ENCODE measurements at regions not wholly inside any gene's neighbourhood (a gene's known extent, or its start where the extent isn't known, plus 50 kb on each side); places are given as distances from the start of the nearest gene placed in this dataset.

DNA sequence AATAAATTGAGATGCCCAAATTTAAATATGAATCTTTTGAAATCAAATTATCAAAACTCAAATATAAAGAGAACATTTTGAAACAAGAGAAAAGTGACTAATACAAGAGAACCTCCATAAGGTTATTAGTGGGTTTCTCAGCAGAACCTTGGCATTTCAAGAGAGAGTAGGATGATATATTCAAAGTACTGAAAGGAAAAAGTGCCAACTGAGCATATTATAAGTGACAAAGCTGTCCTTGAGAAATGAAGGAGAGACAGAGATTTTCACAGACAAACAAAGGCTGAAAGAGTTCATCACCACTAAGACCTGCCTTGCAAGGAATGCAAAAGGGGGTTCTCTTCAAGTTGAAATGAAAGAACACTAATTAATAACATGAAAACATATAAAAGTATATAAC is 366.0 kb downstream of the HINT1 start:
- TF ChIP-seq, protein P1, sequence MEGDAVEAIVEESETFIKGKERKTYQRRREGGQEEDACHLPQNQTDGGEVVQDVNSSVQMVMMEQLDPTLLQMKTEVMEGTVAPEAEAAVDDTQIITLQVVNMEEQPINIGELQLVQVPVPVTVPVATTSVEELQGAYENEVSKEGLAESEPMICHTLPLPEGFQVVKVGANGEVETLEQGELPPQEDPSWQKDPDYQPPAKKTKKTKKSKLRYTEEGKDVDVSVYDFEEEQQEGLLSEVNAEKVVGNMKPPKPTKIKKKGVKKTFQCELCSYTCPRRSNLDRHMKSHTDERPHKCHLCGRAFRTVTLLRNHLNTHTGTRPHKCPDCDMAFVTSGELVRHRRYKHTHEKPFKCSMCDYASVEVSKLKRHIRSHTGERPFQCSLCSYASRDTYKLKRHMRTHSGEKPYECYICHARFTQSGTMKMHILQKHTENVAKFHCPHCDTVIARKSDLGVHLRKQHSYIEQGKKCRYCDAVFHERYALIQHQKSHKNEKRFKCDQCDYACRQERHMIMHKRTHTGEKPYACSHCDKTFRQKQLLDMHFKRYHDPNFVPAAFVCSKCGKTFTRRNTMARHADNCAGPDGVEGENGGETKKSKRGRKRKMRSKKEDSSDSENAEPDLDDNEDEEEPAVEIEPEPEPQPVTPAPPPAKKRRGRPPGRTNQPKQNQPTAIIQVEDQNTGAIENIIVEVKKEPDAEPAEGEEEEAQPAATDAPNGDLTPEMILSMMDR (IDR thresholded peaks at IDR 0.05; ENCODE audit: low read depth, low read length, missing control alignments): no peak
- no peak for DNase-seq (ENCODE audit: low read depth)
- in situ Hi-C loops (cut with HindIII; ENCODE audit: low sequenced_read_pairs): no loop called here
- H3K4me3 ChIP-seq (ENCODE audit: low read depth, low read length): no peak overlapping the region

- TF ChIP-seq, protein P1 (IDR thresholded peaks at IDR 0.05; ENCODE audit: low read depth, low read length, missing control alignments): no peak
- no peak for DNase-seq (ENCODE audit: low read depth)
- H3K4me3 ChIP-seq (ENCODE audit: low read depth, low read length): no peak overlapping the region
- in situ Hi-C loops (cut with HindIII; ENCODE audit: low sequenced_read_pairs): no loop called here
Observed at GRCh38 chr5:130797303-130797702, 367.8 kb downstream of the HINT1 start.

DNA sequence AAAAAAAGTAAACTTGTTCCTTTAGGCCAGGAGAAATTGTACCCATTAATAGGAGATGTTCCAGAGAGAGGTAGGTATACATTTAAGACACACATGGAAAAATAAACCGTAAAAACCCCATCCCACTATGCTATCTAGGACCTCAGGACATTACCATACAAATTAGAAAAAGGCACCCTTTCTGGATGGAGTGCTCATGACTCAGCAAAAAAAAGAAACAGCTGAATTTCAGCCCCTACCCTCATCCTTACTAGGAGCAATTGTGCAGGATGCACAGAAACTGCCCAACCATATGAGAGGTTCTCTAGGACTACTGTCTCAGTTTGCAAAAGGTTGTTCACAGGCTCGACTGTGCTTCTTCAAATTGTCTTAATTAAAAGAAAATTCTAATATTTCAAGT is 368.2 kb downstream of the HINT1 start:
- in situ Hi-C loops (cut with HindIII; ENCODE audit: low sequenced_read_pairs): no loop called here
- no peak for DNase-seq (ENCODE audit: low read depth)
- TF ChIP-seq, protein P1 (IDR thresholded peaks at IDR 0.05; ENCODE audit: low read depth, low read length, missing control alignments): no peak
- no peak overlapping the region for H3K4me3 ChIP-seq (ENCODE audit: low read depth, low read length)

DNA sequence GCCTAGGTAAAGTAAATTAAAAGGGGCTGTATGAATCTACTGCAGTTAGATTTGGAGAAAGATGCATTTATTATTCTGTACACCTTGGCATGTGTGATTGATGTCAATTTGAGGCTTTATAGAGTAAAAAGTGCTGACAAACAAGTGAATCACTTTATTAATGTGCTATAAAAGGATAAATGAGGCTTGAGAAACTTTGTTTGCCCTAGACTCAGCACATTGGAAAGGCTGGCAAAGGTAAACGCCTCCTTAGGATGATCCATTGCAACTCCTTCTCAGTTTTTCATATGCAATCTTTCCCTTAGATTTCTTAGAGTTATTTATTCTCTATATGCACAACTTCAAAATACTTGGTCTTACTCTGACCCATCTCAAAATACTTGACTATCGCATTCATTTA is 369.0 kb downstream of the HINT1 start:
- H3K4me3 ChIP-seq (ENCODE audit: low read depth, low read length): no peak overlapping the region
- TF ChIP-seq, protein P1 (IDR thresholded peaks at IDR 0.05; ENCODE audit: low read depth, low read length, missing control alignments): no peak
- DNase-seq (ENCODE audit: low read depth): no peak
- in situ Hi-C loops (cut with HindIII; ENCODE audit: low sequenced_read_pairs): no loop called here

DNA sequence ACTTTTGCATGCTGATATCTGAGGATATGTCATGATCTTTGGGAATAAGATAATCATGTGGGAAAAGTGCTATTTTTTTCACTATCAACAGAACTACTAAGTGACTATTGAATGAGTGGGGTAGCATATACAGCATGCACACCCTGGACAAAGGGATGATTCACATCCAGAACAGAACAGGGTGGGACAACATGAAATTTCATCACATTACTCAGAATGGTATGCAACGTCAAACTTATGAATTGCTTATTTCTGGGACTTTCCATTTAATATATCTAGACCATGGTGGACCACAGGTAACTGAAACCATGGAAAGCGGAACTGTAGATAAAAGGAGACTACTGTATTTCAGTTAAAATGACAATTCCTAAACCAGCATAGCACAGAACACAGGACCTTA is 370.0 kb downstream of the HINT1 start:
- in situ Hi-C loops (cut with HindIII; ENCODE audit: low sequenced_read_pairs): no loop called here
- no peak for DNase-seq (ENCODE audit: low read depth)
- no peak overlapping the region for H3K4me3 ChIP-seq (ENCODE audit: low read depth, low read length)
- TF ChIP-seq, protein P1 (IDR thresholded peaks at IDR 0.05; ENCODE audit: low read depth, low read length, missing control alignments): no peak

DNA sequence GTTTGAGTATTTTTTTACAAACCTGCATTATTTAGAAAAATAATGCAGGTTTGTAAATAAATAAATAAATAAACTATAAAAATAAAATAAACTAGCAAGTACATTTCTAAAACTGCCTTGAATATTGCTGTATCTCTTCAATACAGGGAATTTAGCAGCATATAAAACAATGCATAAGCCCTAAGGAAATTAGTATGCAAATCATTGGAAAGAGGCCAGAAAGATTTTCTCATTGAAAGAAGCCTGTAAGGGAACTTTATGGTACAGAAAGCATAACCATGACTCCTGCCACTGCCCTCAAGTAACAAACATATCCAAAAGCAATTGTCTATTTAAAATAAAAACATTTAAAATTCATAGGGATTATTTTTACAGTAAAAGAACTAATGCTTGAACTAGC is 387.3 kb downstream of the HINT1 start:
- in situ Hi-C loops (cut with HindIII; ENCODE audit: low sequenced_read_pairs): no loop called here
- no peak for DNase-seq (ENCODE audit: low read depth)
- TF ChIP-seq, protein P1 (IDR thresholded peaks at IDR 0.05; ENCODE audit: low read depth, low read length, missing control alignments): no peak
- H3K4me3 ChIP-seq (ENCODE audit: low read depth, low read length): no peak overlapping the region

- in situ Hi-C loops (cut with HindIII; ENCODE audit: low sequenced_read_pairs): no loop called here
- DNase-seq (ENCODE audit: low read depth): no peak
- TF ChIP-seq, protein P1 (IDR thresholded peaks at IDR 0.05; ENCODE audit: low read depth, low read length, missing control alignments): no peak
- H3K4me3 ChIP-seq (ENCODE audit: low read depth, low read length): no peak overlapping the region
Observed at GRCh38 chr5:130773813-130774212, 391.2 kb downstream of the HINT1 start.
